ENCODE measurements at regions not wholly inside any gene's neighbourhood (a gene's known extent, or its start where the extent isn't known, plus 50 kb on each side); places are given as distances from the start of the nearest gene placed in this dataset.
"Not testable (repeated sequence)": the region's sequence is repeated elsewhere in the genome, so short reads cannot be mapped to it uniquely, and the experiment has no call there.

- TF ChIP-seq CTCF (IDR thresholded peaks at IDR 0.05; ENCODE audit: insufficient read depth, missing control alignments) = no peak
- FAIRE-seq (no peak), DNase-seq (ENCODE audit: insufficient read length, low spot score) (no peak)
Observed at GRCh38 chrX:146055733-146056132, 238.1 kb downstream of the SLITRK2 start.

- no peak for TF ChIP-seq CTCF (IDR thresholded peaks at IDR 0.05; ENCODE audit: insufficient read depth, missing control alignments)
- FAIRE-seq (no peak), DNase-seq (ENCODE audit: insufficient read length, low spot score) (no peak)
Observed at GRCh38 chrX:146056511-146057081, 239.0 kb downstream of the SLITRK2 start.

GRCh38 chrX:146064156-146064555 lies 246.5 kb downstream of the SLITRK2 start:
- DNase-seq (ENCODE audit: insufficient read length, low spot score) (no peak), FAIRE-seq (no peak)
- no peak for TF ChIP-seq CTCF (IDR thresholded peaks at IDR 0.05; ENCODE audit: insufficient read depth, missing control alignments)

GRCh38 chrX:146090732-146091131 lies 273.1 kb downstream of the SLITRK2 start:
- no peak for TF ChIP-seq CTCF (IDR thresholded peaks at IDR 0.05; ENCODE audit: insufficient read depth, missing control alignments)
- FAIRE-seq (no peak), DNase-seq (ENCODE audit: insufficient read length, low spot score) (no peak)

GRCh38 chrX:146109362-146109761 lies 291.7 kb downstream of the SLITRK2 start:
- FAIRE-seq (no peak), DNase-seq (ENCODE audit: insufficient read length, low spot score) (no peak)
- no peak for TF ChIP-seq CTCF (IDR thresholded peaks at IDR 0.05; ENCODE audit: insufficient read depth, missing control alignments)

GRCh38 chrX:146119074-146119473 lies 301.4 kb downstream of the SLITRK2 start:
- not testable (repeated sequence) for FAIRE-seq; DNase-seq (ENCODE audit: insufficient read length, low spot score)

GRCh38 chrX:146127617-146128016 lies 310.0 kb downstream of the SLITRK2 start:
- no peak for FAIRE-seq
- no peak for TF ChIP-seq CTCF (IDR thresholded peaks at IDR 0.05; ENCODE audit: insufficient read depth, missing control alignments)

GRCh38 chrX:146141221-146141620 lies 323.6 kb downstream of the SLITRK2 start:
- no peak for TF ChIP-seq CTCF (IDR thresholded peaks at IDR 0.05; ENCODE audit: insufficient read depth, missing control alignments)
- FAIRE-seq = no peak
- no peak for DNase-seq (ENCODE audit: insufficient read length, low spot score)

More at GRCh38 chrX:146127617-146128016, 310.0 kb downstream of the SLITRK2 start:
- no peak for DNase-seq (ENCODE audit: insufficient read length, low spot score)

Data from D721Med (cell line).